H1 (cell line): ENCODE measurements at regions not wholly inside any gene's neighbourhood (a gene's known extent, or its start where the extent isn't known, plus 50 kb on each side); places are given as distances from the start of the nearest gene placed in this dataset.

ENCODE experiments used
- CTCF ChIA-PET: fragments of 300-600 bp; sonication (Branson Sonifier 250); formaldehyde crosslinking; loops from one replicate; lab custom pipeline; 2021; ENCODE audit not compliant: partially characterized antibody; lab: Charles Lee
- POLR2A ChIA-PET: fragments of 300-600 bp; sonication (Branson Sonifier 250); formaldehyde crosslinking; loops from one replicate; lab custom pipeline; 2021; ENCODE audit warnings: inconsistent platforms; ENCODE audit not compliant: partially characterized antibody; lab: Charles Lee
- DNase-seq, 2 experiments: peaks; one replicate each; pipeline versions ENCODE4 v3.0.0 to v3.0.0-alpha.2; 2010 to 2022; ENCODE audit warnings: low spot score in 2 of 2, low read depth in 1 of 2, mixed read lengths in 1 of 2
- FAIRE-seq: peaks from 2 replicates; lab custom pipeline; 2011; peaks lifted over from hg19 to GRCh38; lab: Jason Lieb, UNC
- H2AFZ ChIP-seq: 2 replicates; pipeline ENCODE4 v1.8.1; 2012; ENCODE audit warnings: low read length, inconsistent platforms
- H2AK5ac ChIP-seq: 2 replicates; pipeline ENCODE4 v1.6.1; 2013; ENCODE audit warnings: low read depth, low read length
- H2BK120ac ChIP-seq: replicated peaks from 2 replicates; pipeline ENCODE3; 2013; ENCODE audit warnings: low read depth, low read length, inconsistent platforms
- H2BK12ac ChIP-seq: 2 replicates; pipeline ENCODE4 v1.6.1; 2013; ENCODE audit warnings: low read depth, low read length
- H2BK15ac ChIP-seq: 2 replicates; pipeline ENCODE4 v1.6.1; 2013; ENCODE audit warnings: low read length
- H2BK20ac ChIP-seq: 2 replicates; pipeline ENCODE4 v1.6.1; 2013; ENCODE audit warnings: low read length
- H2BK5ac ChIP-seq: 2 replicates; pipeline ENCODE4 v1.6.1; 2013; ENCODE audit warnings: low read depth, low read length
- H3K14ac ChIP-seq: 2 replicates; pipeline ENCODE4 v1.6.1; 2013; ENCODE audit warnings: inconsistent platforms; ENCODE audit not compliant: insufficient read length
- H3K18ac ChIP-seq: 2 replicates; pipeline ENCODE4 v1.6.1; 2013; ENCODE audit warnings: low read length; ENCODE audit errors: extremely low read depth
- H3K23ac ChIP-seq: 2 replicates; pipeline ENCODE4 v1.6.1; 2013; ENCODE audit warnings: inconsistent platforms; ENCODE audit not compliant: insufficient read length
- H3K23me2 ChIP-seq: 2 replicates; pipeline ENCODE4 v1.6.1; 2013; ENCODE audit warnings: low read depth, low read length
- H3K27ac ChIP-seq: 2 replicates; pipeline ENCODE4 v1.6.1; 2011; ENCODE audit warnings: low read depth, low read length, inconsistent platforms
- H3K27me3 ChIP-seq, 4 experiments: replicated peaks in 1 of 4; 1 replicate in 1 of 4; 2 replicates in 3 of 4; pipeline versions ENCODE4 v1.6.1 to v1.8.1; 2011 to 2013; ENCODE audit warnings: low read length in 3 of 4, mild to moderate bottlenecking in 3 of 4, inconsistent platforms in 2 of 4, mixed read lengths in 2 of 4, moderate library complexity in 1 of 4; ENCODE audit not compliant: control insufficient read depth in 3 of 4, insufficient read depth in 3 of 4; ENCODE audit errors: extremely low read depth in 1 of 4
- H3K36me3 ChIP-seq, 4 experiments: 2 replicates each; pipeline versions ENCODE4 v1.6.1 to v1.8.1; 2011 to 2013; ENCODE audit warnings: mild to moderate bottlenecking in 4 of 4, low read length in 3 of 4, moderate library complexity in 2 of 4, control low read depth in 1 of 4, inconsistent platforms in 1 of 4; ENCODE audit not compliant: insufficient read depth in 4 of 4, control insufficient read depth in 2 of 4
- H3K4ac ChIP-seq: replicated peaks from 2 replicates; pipeline ENCODE3; 2013; ENCODE audit warnings: low read length, low read depth, mixed read lengths, inconsistent platforms; ENCODE audit not compliant: insufficient read length
- H3K4me1 ChIP-seq, 4 experiments: replicated peaks in 1 of 4; 1 replicate in 1 of 4; 2 replicates in 3 of 4; pipeline versions ENCODE4 v1.6.1 to v1.8.1; 2011 to 2013; ENCODE audit warnings: low read length in 3 of 4, inconsistent platforms in 2 of 4, mixed read lengths in 1 of 4; ENCODE audit not compliant: insufficient read depth in 4 of 4, control insufficient read depth in 3 of 4
- H3K4me2 ChIP-seq, 2 experiments: 2 replicates each; pipeline versions ENCODE4 v1.6.1 to v1.8.1; 2011 to 2013; ENCODE audit warnings: low read depth in 2 of 2, low read length in 2 of 2, control low read depth in 1 of 2, inconsistent platforms in 1 of 2, mild to moderate bottlenecking in 1 of 2; ENCODE audit not compliant: insufficient read depth in 1 of 2
- H3K4me3 ChIP-seq, 4 experiments: fragments of 200-600, 300-600 bp in 1 of 4; sonication (generic), shearing (Covaris generic), sonication (Bioruptor Twin) in 1 of 4; 2 replicates each; pipeline versions ENCODE4 v1.5.1 to v1.8.1; 2011 to 2016; ENCODE audit warnings: low read length in 4 of 4, low read depth in 3 of 4, control low read depth in 2 of 4, inconsistent platforms in 2 of 4, mild to moderate bottlenecking in 2 of 4, mixed read lengths in 1 of 4, moderate library complexity in 1 of 4; ENCODE audit not compliant: insufficient read depth in 2 of 4; ENCODE audit errors: extremely low read depth in 1 of 4
- H3K56ac ChIP-seq: replicated peaks from 2 replicates; pipeline ENCODE3; 2013; ENCODE audit warnings: low read depth, mild to moderate bottlenecking, mixed read lengths, low read length, inconsistent platforms; ENCODE audit not compliant: insufficient read length
- H3K79me1 ChIP-seq: 2 replicates; pipeline ENCODE4 v1.6.1; 2013; ENCODE audit warnings: low read depth, low read length, control low read depth
- H3K79me2 ChIP-seq, 2 experiments: 2 replicates each; pipeline versions ENCODE4 v1.6.1 to v1.8.1; 2012 to 2013; ENCODE audit warnings: low read length in 2 of 2, mild to moderate bottlenecking in 2 of 2, inconsistent platforms in 1 of 2; ENCODE audit not compliant: insufficient read depth in 2 of 2, control insufficient read depth in 1 of 2
- H3K9ac ChIP-seq, 4 experiments: replicated peaks in 1 of 4; 1 replicate in 1 of 4; 2 replicates in 3 of 4; pipeline versions ENCODE4 v1.6.1 to v1.8.1; 2011 to 2013; ENCODE audit warnings: low read depth in 3 of 4, low read length in 3 of 4, control low read depth in 2 of 4, mild to moderate bottlenecking in 2 of 4, moderate library complexity in 2 of 4, inconsistent platforms in 1 of 4; ENCODE audit errors: extremely low read depth in 1 of 4
- H3K9me3 ChIP-seq, 2 experiments: 2 replicates each; pipeline versions ENCODE4 v1.6.1 to v1.8.1; 2012 to 2013; ENCODE audit warnings: mild to moderate bottlenecking in 2 of 2, moderate library complexity in 2 of 2, control low read depth in 1 of 2, inconsistent platforms in 1 of 2, low read depth in 1 of 2, low read length in 1 of 2, mixed read lengths in 1 of 2; ENCODE audit not compliant: insufficient read depth in 2 of 2
- H4K20me1 ChIP-seq, 2 experiments: replicated peaks in 1 of 2; 2 replicates each; pipeline versions ENCODE3 to v1.8.1; 2011 to 2013; ENCODE audit warnings: inconsistent platforms in 2 of 2, low read length in 2 of 2, mild to moderate bottlenecking in 1 of 2; ENCODE audit not compliant: insufficient read depth in 2 of 2, control insufficient read depth in 1 of 2
- H4K5ac ChIP-seq: 2 replicates; pipeline ENCODE4 v1.6.1; 2013; ENCODE audit warnings: low read length, low read depth, mixed read lengths, inconsistent platforms; ENCODE audit not compliant: insufficient read length
- H4K8ac ChIP-seq: 2 replicates; pipeline ENCODE4 v1.8.0; 2013; ENCODE audit warnings: mild to moderate bottlenecking, moderate library complexity, low read length, inconsistent platforms; ENCODE audit not compliant: insufficient read depth; ENCODE audit errors: extremely low read depth
- H4K91ac ChIP-seq: replicated peaks from 2 replicates; pipeline ENCODE3; 2013; ENCODE audit warnings: low read length, mixed read lengths, inconsistent platforms; ENCODE audit not compliant: insufficient read length
- BCL11A ChIP-seq, 2 experiments: IDR thresholded peaks; one replicate each; pipeline ENCODE4 v1.6.1; 2011; ENCODE audit warnings: low read depth in 2 of 2, low read length in 2 of 2, mild to moderate bottlenecking in 2 of 2
- CEBPB ChIP-seq: IDR thresholded peaks from 2 replicates; pipeline ENCODE4 v1.6.1; 2012; ENCODE audit warnings: low read depth, low read length
- CHD1 ChIP-seq: IDR thresholded peaks from 2 replicates; pipeline ENCODE4 v1.6.1; 2012; ENCODE audit warnings: low read depth, low read length, improper control_type of control experiment
- EZH2 ChIP-seq: fragments of 200-600 bp; sonication (generic); IDR thresholded peaks from 2 replicates; pipeline ENCODE4 v1.7.1; 2012; ENCODE audit warnings: low read depth, mild to moderate bottlenecking, moderate library complexity, low read length, inconsistent platforms; ENCODE audit not compliant: severe bottlenecking
- HDAC6 ChIP-seq: IDR thresholded peaks from one replicate; pipeline ENCODE4 v1.7.1; 2012; ENCODE audit warnings: low read depth, mild to moderate bottlenecking, inconsistent platforms, low read length, moderate library complexity
- NANOG ChIP-seq: IDR thresholded peaks from 2 replicates; pipeline ENCODE4 v1.6.1; 2011; ENCODE audit warnings: low read length, low read depth, mild to moderate bottlenecking, inconsistent platforms; ENCODE audit not compliant: insufficient read depth, poor library complexity, severe bottlenecking
- POLR2A ChIP-seq, 2 experiments: IDR thresholded peaks; 1 replicate in 1 of 2; 2 replicates in 1 of 2; pipeline ENCODE4 v1.6.1; 2011; ENCODE audit warnings: low read depth in 2 of 2, low read length in 2 of 2, mild to moderate bottlenecking in 2 of 2; ENCODE audit errors: control extremely low read depth in 1 of 2
- POLR2AphosphoS5 ChIP-seq: IDR thresholded peaks from 2 replicates; pipeline ENCODE4 v1.6.1; 2011; ENCODE audit warnings: low read depth, low read length
- RAD21 ChIP-seq, 2 experiments: IDR thresholded peaks in 1 of 2; conservative IDR thresholded peaks in 1 of 2; 2 replicates each; pipeline ENCODE4 v1.6.1; 2011; ENCODE audit warnings: low read depth in 2 of 2, low read length in 2 of 2, improper control_type of control experiment in 1 of 2, inconsistent platforms in 1 of 2, mild to moderate bottlenecking in 1 of 2, moderate library complexity in 1 of 2
- RFX5 ChIP-seq: IDR thresholded peaks from 2 replicates; pipeline ENCODE4 v1.6.1; 2011; ENCODE audit warnings: low read depth, low read length, improper control_type of control experiment, borderline replicate concordance
- RNF2 ChIP-seq: fragments of 200-900, 300-1000 bp; sonication (generic); IDR thresholded peaks from 2 replicates; pipeline ENCODE4 v1.7.1; 2016; ENCODE audit warnings: borderline replicate concordance, low read depth, mild to moderate bottlenecking, antibody characterized with exemption, low read length; ENCODE audit not compliant: poor library complexity, severe bottlenecking; ENCODE audit errors: missing control alignments
- RXRA ChIP-seq: IDR thresholded peaks from 2 replicates; pipeline ENCODE4 v1.6.1; 2011; ENCODE audit warnings: low read depth, mild to moderate bottlenecking, low read length, moderate library complexity; ENCODE audit not compliant: insufficient read depth
- SIRT6 ChIP-seq: IDR thresholded peaks from one replicate; pipeline ENCODE4 v1.7.1; 2012; ENCODE audit warnings: low read length, inconsistent platforms
- SIX5 ChIP-seq: IDR thresholded peaks from 2 replicates; pipeline ENCODE4 v1.6.1; 2011; ENCODE audit warnings: mild to moderate bottlenecking, low read depth, low read length
- SUZ12 ChIP-seq: fragments of 200-600 bp; sonication (generic); IDR thresholded peaks from 2 replicates; pipeline ENCODE4 v1.6.1; 2012; ENCODE audit warnings: mild to moderate bottlenecking, inconsistent platforms, low read length, moderate library complexity, mixed read lengths
- ZNF274 ChIP-seq: IDR thresholded peaks from 2 replicates; pipeline ENCODE4 v1.7.0; 2012; ENCODE audit warnings: low read length, borderline replicate concordance; ENCODE audit errors: extremely low read depth
- WGBS, 2 experiments: shearing (Covaris generic) in 1 of 2; methylation state at CpG; one replicate each; pipeline versions ENCODE4 v1.1.6 to v1.1.7; 2013 to 2015; ENCODE audit warnings: low lambda C conversion rate in 2 of 2, mixed read lengths in 2 of 2, inconsistent platforms in 1 of 2, low coverage in 1 of 2, missing lambda C conversion rate in 1 of 2; ENCODE audit not compliant: insufficient replicate concordance in 2 of 2, insufficient coverage in 1 of 2, insufficient read length in 1 of 2; ENCODE audit errors: extremely low coverage in 1 of 2, missing lambda C conversion rate in 1 of 2; 5-methylcytosine and 5-hydroxymethylcytosine counted together

DNA sequence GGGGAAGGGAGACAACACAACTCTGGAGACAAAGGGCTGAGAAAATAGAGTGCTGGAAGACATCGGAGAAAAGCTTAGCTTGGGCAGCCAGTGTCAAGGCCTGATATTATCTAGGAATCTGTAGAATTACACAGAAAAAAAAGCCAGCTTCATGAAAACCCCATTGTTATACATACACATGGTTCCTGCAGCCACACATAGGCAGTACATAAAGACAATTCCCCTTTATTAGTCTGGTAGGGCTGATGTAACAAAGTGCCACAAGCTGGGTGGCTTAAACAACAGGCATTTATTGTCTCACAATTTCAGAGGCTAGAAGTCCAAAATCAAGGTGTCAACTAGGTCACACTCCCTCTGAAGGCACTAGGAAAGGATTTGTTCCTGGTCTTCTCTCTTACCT is 503.5 kb downstream of the MID1IP1 start:
- no peak overlapping the region for H4K91ac ChIP-seq
- no CpG with 5 or more reads among the region's 1 CpG for WGBS, 2 experiments
- H3K9me3 ChIP-seq: peaks cover 7 to 9% of the 10 kb centered on the region in 2 experiments; a peak in 2 of 4 replicates
- DNase-seq (no peak), FAIRE-seq (no peak)
- no peaks in the 10 kb centered on the region for H3K27me3 ChIP-seq
- H3K4me3 ChIP-seq: no peak overlapping the region
- no peak overlapping the region for H2AFZ ChIP-seq
- no peak overlapping the region for H4K8ac ChIP-seq
- no peak overlapping the region for H2BK120ac ChIP-seq
- ChIA-PET CTCF (no interaction called here), POLR2A (no interaction called here)
- no peaks in the 10 kb centered on the region for H3K36me3 ChIP-seq
- no peak overlapping the region for H3K23ac ChIP-seq
- H2BK20ac ChIP-seq: no peak overlapping the region
- H3K79me2 ChIP-seq: no peaks in the 10 kb centered on the region
- H3K14ac ChIP-seq: no peak overlapping the region
- H3K9ac ChIP-seq: no peak overlapping the region
- no peaks in the 10 kb centered on the region for H4K20me1 ChIP-seq
- no peaks in the 10 kb centered on the region for H3K23me2 ChIP-seq
- H4K5ac ChIP-seq: no peak overlapping the region
- no peak overlapping the region for H2AK5ac ChIP-seq
- no peak overlapping the region for H2BK12ac ChIP-seq
- H2BK5ac ChIP-seq: no peak overlapping the region
- H2BK15ac ChIP-seq: no peak overlapping the region
- H3K56ac ChIP-seq: no peak overlapping the region
- no peaks in the 10 kb centered on the region for H3K79me1 ChIP-seq
- H3K4ac ChIP-seq: no peak overlapping the region
- no peak overlapping the region for H3K27ac ChIP-seq
- H3K4me1 ChIP-seq: no peaks in the 10 kb centered on the region
- H3K4me2 ChIP-seq: no peak overlapping the region
- H3K18ac ChIP-seq: no peak overlapping the region
- TF ChIP-seq BCL11A (IDR thresholded peaks at IDR 0.05; ENCODE audit: low read depth in 2 of 2, low read length in 2 of 2) (no peak), RNF2 (no peak), POLR2AphosphoS5 (no peak), SIRT6 (no peak), ZNF274 (no peak), CHD1 (no peak), RFX5 (no peak), CEBPB (no peak), RAD21 (IDR thresholded peaks at IDR 0.05 in 1 of 2, conservative IDR thresholded peaks at IDR 0.05 in 1 of 2; ENCODE audit: low read depth in 2 of 2, low read length in 2 of 2) (no peak), SUZ12 (no peak), RXRA (no peak), NANOG (no peak), SIX5 (no peak), POLR2A (IDR thresholded peaks at IDR 0.05; ENCODE audit: control extremely low read depth in 1 of 2, low read depth in 2 of 2, low read length in 2 of 2) (no peak), EZH2 (no peak), HDAC6 (no peak)
